HL-60 (cell line): ENCODE measurements at regions not wholly inside any gene's neighbourhood (a gene's known extent, or its start where the extent isn't known, plus 50 kb on each side); places are given as distances from the start of the nearest gene placed in this dataset.

Experiments
- DNase-seq, 2 experiments: peaks; one replicate each; pipeline ENCODE4 v3.0.0-alpha.2; 2010 to 2020; ENCODE audit warnings: low read depth in 1 of 2, low spot score in 1 of 2
- H3K27ac ChIP-seq: fragments of 250-450 bp; sonication (Bioruptor Pico); replicated peaks from 2 replicates; pipeline ENCODE4 v1.5.1; 2020; ENCODE audit warnings: mild to moderate bottlenecking, moderate library complexity
- H3K27me3 ChIP-seq: fragments of 250-450 bp; sonication (Bioruptor Pico); 2 replicates; pipeline ENCODE4 v1.5.1; 2021; ENCODE audit warnings: mild to moderate bottlenecking, moderate library complexity; ENCODE audit not compliant: insufficient read depth, poor library complexity, severe bottlenecking
- H3K4me3 ChIP-seq: replicated peaks from 2 replicates; pipeline ENCODE4 v1.5.1; 2011; ENCODE audit warnings: mild to moderate bottlenecking, control low read depth, low read length; ENCODE audit not compliant: insufficient read depth
- CTCF ChIP-seq: IDR thresholded peaks from one replicate; pipeline ENCODE4 v1.5.1; 2011; ENCODE audit warnings: low read length, control low read depth, inconsistent platforms; ENCODE audit not compliant: insufficient read depth
- GABPA ChIP-seq: IDR thresholded peaks from 2 replicates; pipeline ENCODE4 v1.6.1; 2012; ENCODE audit warnings: low read depth
- POLR2AphosphoS5 ChIP-seq: IDR thresholded peaks from 2 replicates; pipeline ENCODE4 v1.6.1; 2012; ENCODE audit warnings: low read depth
- REST ChIP-seq: IDR thresholded peaks from 2 replicates; pipeline ENCODE4 v1.6.1; 2012; ENCODE audit warnings: low read depth; ENCODE audit not compliant: insufficient replicate concordance
- SPI1 ChIP-seq: IDR thresholded peaks from 2 replicates; pipeline ENCODE4 v1.6.1; 2012; ENCODE audit warnings: low read depth, mild to moderate bottlenecking, borderline replicate concordance

- Histone ChIP-seq H3K4me3 (no peak overlapping the region), H3K27ac (no peak overlapping the region), H3K27me3 (no peaks in the 10 kb centered on the region)
- TF ChIP-seq SPI1: no peak
- no peak for TF ChIP-seq CTCF
- no peak for TF ChIP-seq GABPA
- TF ChIP-seq REST: no peak
- TF ChIP-seq POLR2AphosphoS5: no peak
- no peak for DNase-seq
Measured at GRCh38 chr6:139752086-139752485, 377.6 kb upstream of the CITED2 start.

- no peak for TF ChIP-seq CTCF
- no peak for TF ChIP-seq GABPA
- no peak for TF ChIP-seq SPI1
- no peak for TF ChIP-seq POLR2AphosphoS5
- no peak for TF ChIP-seq REST
- H3K27ac ChIP-seq: no peak overlapping the region
- DNase-seq: no peak
- H3K4me3 ChIP-seq: no peak overlapping the region
- H3K27me3 ChIP-seq: no peaks in the 10 kb centered on the region
Measured at GRCh38 chr6:139751179-139751578, 376.7 kb upstream of the CITED2 start.

GRCh38 chr6:139748353-139749146, 374.1 kb upstream of the CITED2 start:
- no peak for DNase-seq
- Histone ChIP-seq H3K27me3 (no peaks in the 10 kb centered on the region), H3K27ac (no peak overlapping the region), H3K4me3 (no peak overlapping the region)
- TF ChIP-seq GABPA (no peak), POLR2AphosphoS5 (no peak), SPI1 (no peak), REST (no peak), CTCF (no peak)
